ENCODE measurements at regions not wholly inside any gene's neighbourhood (a gene's known extent, or its start where the extent isn't known, plus 50 kb on each side); places are given as distances from the start of the nearest gene placed in this dataset.

DNA sequence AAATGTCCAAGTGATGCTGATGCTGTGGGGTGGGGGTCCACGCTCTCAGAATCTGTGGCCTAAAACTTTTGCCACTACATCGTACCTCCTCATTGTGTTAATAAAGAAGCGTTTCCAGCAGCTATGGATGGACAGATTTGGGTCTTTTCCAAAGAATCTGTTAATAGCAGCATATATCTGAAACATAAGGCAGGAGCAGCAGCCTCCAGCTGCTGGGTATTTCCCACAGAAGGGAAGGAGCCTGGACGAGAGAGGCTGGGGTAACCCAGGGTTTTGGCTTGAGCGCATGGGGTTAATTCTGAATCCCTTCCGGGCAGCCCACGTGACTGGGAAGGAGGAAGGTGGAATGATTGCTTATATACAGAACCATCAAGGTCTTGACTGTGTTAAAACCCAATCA is 332.4 kb downstream of the BCOR start:
- Mint-ChIP-seq H3K4me3 (ENCODE audit: low read depth) (no peak overlapping the region), H3K9me3 (ENCODE audit: low read depth) (peaks cover 1% of the 10 kb centered on the region), H3K27ac (no peak overlapping the region), H3K36me3 (ENCODE audit: insufficient read depth) (no peaks in the 10 kb centered on the region), H3K4me1 (ENCODE audit: low read depth) (peaks cover 15% of the 10 kb centered on the region), H3K27me3 (peaks cover 9% of the 10 kb centered on the region)
- no peak for DNase-seq (ENCODE audit: low spot score, unreplicated experiment)
- TF ChIP-seq, protein P1, sequence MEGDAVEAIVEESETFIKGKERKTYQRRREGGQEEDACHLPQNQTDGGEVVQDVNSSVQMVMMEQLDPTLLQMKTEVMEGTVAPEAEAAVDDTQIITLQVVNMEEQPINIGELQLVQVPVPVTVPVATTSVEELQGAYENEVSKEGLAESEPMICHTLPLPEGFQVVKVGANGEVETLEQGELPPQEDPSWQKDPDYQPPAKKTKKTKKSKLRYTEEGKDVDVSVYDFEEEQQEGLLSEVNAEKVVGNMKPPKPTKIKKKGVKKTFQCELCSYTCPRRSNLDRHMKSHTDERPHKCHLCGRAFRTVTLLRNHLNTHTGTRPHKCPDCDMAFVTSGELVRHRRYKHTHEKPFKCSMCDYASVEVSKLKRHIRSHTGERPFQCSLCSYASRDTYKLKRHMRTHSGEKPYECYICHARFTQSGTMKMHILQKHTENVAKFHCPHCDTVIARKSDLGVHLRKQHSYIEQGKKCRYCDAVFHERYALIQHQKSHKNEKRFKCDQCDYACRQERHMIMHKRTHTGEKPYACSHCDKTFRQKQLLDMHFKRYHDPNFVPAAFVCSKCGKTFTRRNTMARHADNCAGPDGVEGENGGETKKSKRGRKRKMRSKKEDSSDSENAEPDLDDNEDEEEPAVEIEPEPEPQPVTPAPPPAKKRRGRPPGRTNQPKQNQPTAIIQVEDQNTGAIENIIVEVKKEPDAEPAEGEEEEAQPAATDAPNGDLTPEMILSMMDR (IDR thresholded peaks at IDR 0.05; ENCODE audit: unreplicated experiment) = no peak

DNA sequence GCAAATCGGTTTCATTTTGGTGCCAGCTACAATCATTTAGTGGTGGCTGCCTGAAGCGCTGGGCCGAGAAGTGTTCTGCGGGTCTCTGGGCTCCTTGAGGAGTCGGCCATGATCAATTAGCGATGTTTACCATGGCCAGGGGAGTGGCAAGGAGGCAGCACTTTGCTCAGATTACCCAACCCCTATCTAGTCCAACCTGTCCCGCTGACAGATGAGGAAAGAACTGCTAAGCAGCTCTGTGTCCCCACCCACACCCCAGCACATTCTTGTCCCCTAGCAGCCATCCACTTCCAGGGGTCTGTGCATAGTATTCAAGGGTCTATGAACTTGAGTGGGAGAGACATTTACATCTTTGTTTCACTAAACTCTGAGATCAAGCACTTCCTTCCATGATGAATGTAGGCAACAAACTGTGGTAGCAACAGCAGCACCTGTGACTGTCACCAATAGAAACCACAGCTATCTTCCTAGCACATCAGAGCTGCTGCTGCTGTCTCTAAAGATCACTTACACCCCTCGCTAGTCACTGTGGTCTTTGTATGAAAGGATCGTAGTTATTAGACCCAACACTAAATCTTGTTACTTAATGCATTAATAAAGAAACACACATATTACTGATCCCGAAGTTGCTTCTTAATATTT is 331.6 kb downstream of the BCOR start:
- Mint-ChIP-seq H3K9me3 (ENCODE audit: low read depth) (peaks cover 4% of the 10 kb centered on the region), H3K27me3 (peaks cover 12% of the 10 kb centered on the region), H3K4me1 (ENCODE audit: low read depth) (peaks cover 15% of the 10 kb centered on the region), H3K4me3 (ENCODE audit: low read depth) (no peak overlapping the region), H3K36me3 (ENCODE audit: insufficient read depth) (no peaks in the 10 kb centered on the region), H3K27ac (no peak overlapping the region)
- TF ChIP-seq, protein P1 (IDR thresholded peaks at IDR 0.05; ENCODE audit: unreplicated experiment) = no peak
- no peak for DNase-seq (ENCODE audit: low spot score, unreplicated experiment)

DNA sequence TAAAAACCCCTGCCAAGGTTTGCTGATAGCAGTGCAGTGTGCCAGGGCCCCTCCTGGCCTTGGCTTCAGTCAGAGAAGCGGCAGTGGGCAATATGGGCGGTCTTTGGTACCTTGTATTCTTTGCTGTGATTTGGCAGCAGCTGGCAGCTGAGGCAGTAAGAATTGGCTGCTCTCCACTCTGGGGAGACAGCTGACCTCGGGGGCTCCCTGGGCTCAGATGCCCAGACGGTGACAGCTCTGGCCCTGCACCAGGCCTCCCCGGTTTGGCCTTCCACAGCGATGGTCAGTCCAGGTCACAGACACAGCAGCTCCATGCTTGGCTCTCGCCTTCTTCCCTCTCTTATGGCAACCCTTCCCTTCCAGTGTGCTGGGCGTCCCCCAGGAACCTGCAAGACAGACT is 330.9 kb downstream of the BCOR start:
- no peak for DNase-seq (ENCODE audit: low spot score, unreplicated experiment)
- TF ChIP-seq, protein P1 (IDR thresholded peaks at IDR 0.05; ENCODE audit: unreplicated experiment) = no peak
- Mint-ChIP-seq H3K4me3 (ENCODE audit: low read depth) (no peak overlapping the region), H3K4me1 (ENCODE audit: low read depth) (peaks cover 19% of the 10 kb centered on the region), H3K27me3 (peaks cover 12% of the 10 kb centered on the region), H3K9me3 (ENCODE audit: low read depth) (peaks cover 4% of the 10 kb centered on the region), H3K27ac (no peak overlapping the region), H3K36me3 (ENCODE audit: insufficient read depth) (no peaks in the 10 kb centered on the region)

DNA sequence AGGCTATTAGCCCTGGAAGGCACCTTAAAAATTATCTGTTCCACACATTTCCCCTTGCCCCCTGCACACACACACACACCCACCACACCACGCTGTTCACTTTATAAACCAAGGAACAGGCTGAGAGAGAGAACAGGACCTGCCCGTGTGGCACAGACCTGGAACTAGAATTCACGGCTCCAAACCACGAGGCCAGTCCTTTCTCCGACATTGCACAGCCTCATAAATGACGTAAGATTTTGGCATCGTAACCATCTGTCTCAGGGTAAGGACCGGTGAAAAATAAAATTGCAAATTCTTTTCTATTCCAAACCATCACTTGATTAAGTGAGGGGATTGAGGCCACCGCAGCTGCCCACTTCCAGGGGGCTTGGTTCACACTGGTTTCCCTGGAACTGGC is 330.3 kb downstream of the BCOR start:
- peaks cover 4% of the 10 kb centered on the region for H3K9me3 Mint-ChIP-seq (ENCODE audit: low read depth)
- DNase-seq (ENCODE audit: low spot score, unreplicated experiment) = no peak
- H3K4me3 Mint-ChIP-seq (ENCODE audit: low read depth) = no peak overlapping the region
- no peaks in the 10 kb centered on the region for H3K36me3 Mint-ChIP-seq (ENCODE audit: insufficient read depth)
- peaks cover 12% of the 10 kb centered on the region for H3K27me3 Mint-ChIP-seq
- H3K27ac Mint-ChIP-seq = no peak overlapping the region
- TF ChIP-seq, protein P1 (IDR thresholded peaks at IDR 0.05; ENCODE audit: unreplicated experiment) = no peak
- H3K4me1 Mint-ChIP-seq (ENCODE audit: low read depth) = peaks cover 23% of the 10 kb centered on the region

DNA sequence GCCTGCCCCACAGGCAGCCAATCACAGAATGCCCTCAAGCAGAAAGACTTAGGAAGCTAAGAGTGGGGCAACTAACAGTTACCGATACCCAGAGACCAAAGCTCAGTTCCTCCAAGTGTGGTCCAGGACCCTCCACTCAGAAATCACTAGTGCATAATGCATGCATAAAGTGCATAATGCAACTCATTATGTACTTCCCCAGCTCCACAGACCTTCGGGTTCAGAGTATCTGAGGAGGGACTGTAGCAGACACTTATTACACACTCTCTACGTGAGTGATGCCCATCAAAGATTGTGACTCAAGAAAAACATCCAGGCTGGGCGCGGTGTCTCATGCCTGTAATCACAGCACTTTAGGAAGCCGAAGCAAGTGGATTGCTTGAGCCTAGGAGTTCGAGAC is 328.0 kb downstream of the BCOR start:
- H3K4me3 Mint-ChIP-seq (ENCODE audit: low read depth) = no peak overlapping the region
- H3K4me1 Mint-ChIP-seq (ENCODE audit: low read depth) = peaks cover 37% of the 10 kb centered on the region

More for the DNA sequence above, 328.0 kb downstream of the BCOR start:
- Mint-ChIP-seq H3K27ac (no peak overlapping the region), H3K36me3 (ENCODE audit: insufficient read depth) (no peaks in the 10 kb centered on the region), H3K27me3 (peaks cover 12% of the 10 kb centered on the region), H3K9me3 (ENCODE audit: low read depth) (peaks cover 4% of the 10 kb centered on the region)
- TF ChIP-seq, protein P1 (IDR thresholded peaks at IDR 0.05; ENCODE audit: unreplicated experiment) = no peak
- no peak for DNase-seq (ENCODE audit: low spot score, unreplicated experiment)
